Endothelial cell of umbilical vein (primary cell): ENCODE measurements at regions not wholly inside any gene's neighbourhood (a gene's known extent, or its start where the extent isn't known, plus 50 kb on each side); places are given as distances from the start of the nearest gene placed in this dataset.

Experiments used
- BruUV-seq: library from RNA; stranded (reverse); fragments of 400-500 nt; replicated peaks from 2 replicates; lab custom pipeline; 2021; lab: Mats Ljungman, UMichigan
- CTCF ChIA-PET: fragments of 300-600, 350-600 bp; sonication (Branson Sonifier 250); formaldehyde crosslinking; loops from one replicate; lab custom pipeline; 2021; ENCODE audit warnings: antibody characterized with exemption, inconsistent platforms; lab: Charles Lee
- POLR2A ChIA-PET: fragments of 300-600, 350-600 bp; sonication (Branson Sonifier 250); formaldehyde crosslinking; loops from one replicate; lab custom pipeline; 2021; ENCODE audit warnings: antibody characterized with exemption, inconsistent platforms; lab: Charles Lee
- DNase-seq: peaks from one replicate; pipeline ENCODE4 v3.0.0-alpha.2; 2011; ENCODE audit warnings: low read depth, low spot score
- FAIRE-seq: peaks from 2 replicates; lab custom pipeline; 2011; peaks lifted over from hg19 to GRCh38; lab: Jason Lieb, UNC
- H2AFZ ChIP-seq: 2 replicates; pipeline ENCODE4 v1.6.0; 2012; ENCODE audit warnings: low read depth, low read length, control low read depth, inconsistent platforms
- H3K27ac ChIP-seq: 2 replicates; pipeline ENCODE4 v1.5.1; 2011; ENCODE audit warnings: low read depth, mild to moderate bottlenecking, control low read depth, low read length, moderate library complexity; ENCODE audit not compliant: insufficient read depth
- H3K27me3 ChIP-seq, 2 experiments: 2 replicates each; pipeline versions ENCODE4 v1.6.0 to v1.6.1; 2011; ENCODE audit warnings: low read length in 2 of 2, mixed read lengths in 1 of 2; ENCODE audit not compliant: control insufficient read depth in 2 of 2, insufficient read depth in 2 of 2
- H3K36me3 ChIP-seq, 2 experiments: 2 replicates in 1 of 2; 3 replicates in 1 of 2; pipeline ENCODE4 v1.5.1; 2011; ENCODE audit warnings: low read length in 2 of 2, mild to moderate bottlenecking in 1 of 2, moderate library complexity in 1 of 2; ENCODE audit not compliant: control insufficient read depth in 2 of 2, insufficient read depth in 2 of 2; ENCODE audit errors: extremely low read depth in 1 of 2
- H3K4me1 ChIP-seq: 3 replicates; pipeline ENCODE4 v1.5.1; 2011; ENCODE audit warnings: mild to moderate bottlenecking, low read length; ENCODE audit not compliant: control insufficient read depth, insufficient read depth; ENCODE audit errors: extremely low read depth
- H3K4me2 ChIP-seq: 2 replicates; pipeline ENCODE4 v1.6.1; 2011; ENCODE audit warnings: low read length, control low read depth, mixed read lengths; ENCODE audit not compliant: insufficient read depth
- H3K4me3 ChIP-seq, 3 experiments: fragments of 200-600 bp in 1 of 3; sonication (generic), shearing (Covaris generic) in 1 of 3; replicated peaks in 1 of 3; 2 replicates each; pipeline ENCODE4 v1.5.1; 2011 to 2016; ENCODE audit warnings: control low read depth in 3 of 3, low read length in 3 of 3, mild to moderate bottlenecking in 2 of 3, inconsistent platforms in 1 of 3, low read depth in 1 of 3, moderate library complexity in 1 of 3; ENCODE audit not compliant: insufficient read depth in 1 of 3
- H3K79me2 ChIP-seq: 2 replicates; pipeline ENCODE4 v1.6.0; 2012; ENCODE audit warnings: low read length, inconsistent platforms; ENCODE audit not compliant: control insufficient read depth, insufficient read depth
- H3K9ac ChIP-seq: replicated peaks from 2 replicates; pipeline ENCODE3; 2011; ENCODE audit warnings: low read length, control low read depth; ENCODE audit not compliant: insufficient read depth; ENCODE audit errors: extremely low read depth
- H3K9me1 ChIP-seq: replicated peaks from 3 replicates; pipeline ENCODE4 v1.6.0; 2011; ENCODE audit warnings: mild to moderate bottlenecking, low read length; ENCODE audit not compliant: control insufficient read depth, insufficient read depth; ENCODE audit errors: extremely low read depth
- H3K9me3 ChIP-seq: replicated peaks from 2 replicates; pipeline ENCODE4 v1.5.1; 2012; ENCODE audit warnings: low read length, inconsistent platforms; ENCODE audit not compliant: control insufficient read depth, insufficient read depth
- H4K20me1 ChIP-seq: replicated peaks from 2 replicates; pipeline ENCODE3; 2011; ENCODE audit warnings: mild to moderate bottlenecking, low read length; ENCODE audit not compliant: control insufficient read depth, insufficient read depth; ENCODE audit errors: extremely low read depth
- CTCF ChIP-seq, 2 donors: IDR thresholded peaks; 1 replicate in 1 of 2; 2 replicates in 1 of 2; pipeline ENCODE4 v1.5.1; 2011; ENCODE audit warnings: low read length in 2 of 2, mild to moderate bottlenecking in 2 of 2, moderate library complexity in 2 of 2, control low read depth in 1 of 2, inconsistent platforms in 1 of 2, low read depth in 1 of 2; ENCODE audit not compliant: insufficient read depth in 1 of 2; ENCODE audit errors: extremely low read depth in 1 of 2
- EZH2 ChIP-seq: IDR thresholded peaks from 2 replicates; pipeline ENCODE4 v1.6.1; 2012; ENCODE audit warnings: borderline replicate concordance, low read depth, mild to moderate bottlenecking, moderate library complexity, low read length, inconsistent platforms; ENCODE audit not compliant: severe bottlenecking
- FOS ChIP-seq: IDR thresholded peaks from 2 replicates; pipeline ENCODE4 v1.6.1; 2011; ENCODE audit warnings: mild to moderate bottlenecking, low read length, moderate library complexity, borderline replicate concordance; ENCODE audit not compliant: insufficient read depth
- GATA2 ChIP-seq: IDR thresholded peaks from 2 replicates; pipeline ENCODE4 v1.7.0; 2011; ENCODE audit warnings: low read depth, mild to moderate bottlenecking, moderate library complexity, mixed read lengths, low read length; ENCODE audit not compliant: insufficient read length, insufficient read depth
- JUN ChIP-seq: IDR thresholded peaks from 2 replicates; pipeline ENCODE4 v1.6.1; 2011; ENCODE audit warnings: borderline replicate concordance, low read depth; ENCODE audit not compliant: insufficient read length, insufficient read depth
- MAX ChIP-seq: IDR thresholded peaks from 2 replicates; pipeline ENCODE4 v1.6.1; 2011; ENCODE audit not compliant: insufficient read depth, insufficient read length
- MYC ChIP-seq: IDR thresholded peaks from one replicate; pipeline ENCODE4 v1.6.1; 2011; ENCODE audit warnings: mild to moderate bottlenecking, low read depth, low read length
- POLR2A ChIP-seq: IDR thresholded peaks from 2 replicates; pipeline ENCODE4 v1.6.1; 2012; ENCODE audit warnings: low read depth, mild to moderate bottlenecking, control low read depth, low read length
- POLR2AphosphoS5 ChIP-seq: IDR thresholded peaks from 2 replicates; pipeline ENCODE4 v1.6.1; 2012; ENCODE audit warnings: low read depth, mild to moderate bottlenecking, control low read depth, low read length, moderate library complexity; ENCODE audit not compliant: insufficient read depth
- dilution Hi-C: fragments of 300-500 bp; cut with MboI; formaldehyde crosslinking; loops from one replicate; pipeline ENCODE4 v1.15.0; 2019; ENCODE audit warnings: low sequenced_read_pairs; ENCODE audit not compliant: extremely low pct_ligation_motif_present
- intact Hi-C: fragments of 100-400 bp; cut with micrococcal nuclease; formaldehyde crosslinking; loops from one replicate; pipeline ENCODE4 v1.10.0; 2022

GRCh38 chr6:91816335-91816734 is 1229.5 kb upstream of the MAP3K7 start:
- dilution Hi-C loops, result no loop called here
- no peak overlapping the region for H3K4me3 ChIP-seq
- H3K36me3 ChIP-seq, result no peaks in the 10 kb centered on the region
- no peaks in the 10 kb centered on the region for H3K4me1 ChIP-seq
- DNase-seq, result no peak
- ChIA-PET POLR2A (no interaction called here), CTCF (no interaction called here)
- TF ChIP-seq FOS, result no peak
- no peak for TF ChIP-seq POLR2AphosphoS5
- no peak for TF ChIP-seq MYC
- TF ChIP-seq JUN, result no peak
- TF ChIP-seq CTCF (IDR thresholded peaks at IDR 0.05; ENCODE audit: extremely low read depth in 1 of 2, insufficient read depth in 1 of 2, low read depth in 1 of 2, low read length in 2 of 2), result no peak
- no peak for TF ChIP-seq EZH2
- no peak for TF ChIP-seq MAX
- TF ChIP-seq POLR2A, result no peak
- TF ChIP-seq GATA2, result no peak
- H3K79me2 ChIP-seq, result no peaks in the 10 kb centered on the region
- H4K20me1 ChIP-seq, result no peaks in the 10 kb centered on the region
- intact Hi-C loops, result no loop called here
- no peak overlapping the region for H2AFZ ChIP-seq
- no peak overlapping the region for H3K4me2 ChIP-seq
- no peaks in the 10 kb centered on the region for H3K9me1 ChIP-seq
- no TSS peak for BruUV-seq
- H3K9me3 ChIP-seq, result no peaks in the 10 kb centered on the region
- H3K27ac ChIP-seq, result no peak overlapping the region
- H3K9ac ChIP-seq, result no peak overlapping the region
- H3K27me3 ChIP-seq, result no peaks in the 10 kb centered on the region
- no peak for FAIRE-seq
